ENCODE measurements at regions not wholly inside any gene's neighbourhood (a gene's known extent, or its start where the extent isn't known, plus 50 kb on each side); places are given as distances from the start of the nearest gene placed in this dataset.

- DNase-seq (ENCODE audit: low spot score) = peak; percentile 69
- Histone ChIP-seq H3K79me2 (ENCODE audit: low read depth) (no peaks in the 10 kb centered on the region), H3K27ac (no peak overlapping the region), H3K27me3 (no peaks in the 10 kb centered on the region), H3K36me3 (no peaks in the 10 kb centered on the region), H3K4me1 (no peaks in the 10 kb centered on the region), H3K4me3 (no peak overlapping the region), H2AFZ (replicated peaks) (peak overlapping the region; percentile 58), H3K9me3 (ENCODE audit: low read depth) (no peaks in the 10 kb centered on the region), H3K4me2 (no peak overlapping the region), H4K20me1 (ENCODE audit: low read depth) (no peaks in the 10 kb centered on the region), H3F3A (ENCODE audit: low read depth) (no peaks in the 10 kb centered on the region), H3K9ac (no peak overlapping the region)
- peaks cover 4% of the 10 kb centered on the region for H3K27me3 Mint-ChIP-seq (ENCODE audit: insufficient read depth, low read depth)
- peaks cover 7% of the 10 kb centered on the region for H3K4me1 Mint-ChIP-seq
- peaks cover 4% of the 10 kb centered on the region for H3K36me3 Mint-ChIP-seq
- peak overlapping the region; percentile 55 for H3K27ac Mint-ChIP-seq
- peaks cover 9% of the 10 kb centered on the region for H3K9me3 Mint-ChIP-seq
- peak; percentile 78 for TF ChIP-seq CTCF (IDR thresholded peaks at IDR 0.05)
- TF ChIP-seq EZH2phosphoT487 (IDR thresholded peaks at IDR 0.05) = no peak
- no peak overlapping the region for H3K4me3 Mint-ChIP-seq
These were observed 57.8 kb upstream of the RGPD5 start for GRCh38 chr2:109736177-109736827.

Data from neural progenitor cell (in vitro differentiated cells).